ENCODE measurements at regions not wholly inside any gene's neighbourhood (a gene's known extent, or its start where the extent isn't known, plus 50 kb on each side); places are given as distances from the start of the nearest gene placed in this dataset.

GRCh38 chr1:55280731-55281130, 65.6 kb upstream of the USP24 start:
- no peak overlapping the region for H3K27ac Mint-ChIP-seq
- H3K36me3 Mint-ChIP-seq (ENCODE audit: low read depth): no peaks in the 10 kb centered on the region
- H3K4me3 Mint-ChIP-seq: no peak overlapping the region
- H3K9me3 Mint-ChIP-seq: no peaks in the 10 kb centered on the region
- H3K27me3 Mint-ChIP-seq (ENCODE audit: low read depth): peaks cover 8% of the 10 kb centered on the region
- H3K4me1 Mint-ChIP-seq (ENCODE audit: low read depth): peaks cover 6% of the 10 kb centered on the region

- peaks cover 8% of the 10 kb centered on the region for H3K27me3 Mint-ChIP-seq (ENCODE audit: low read depth)
- no peaks in the 10 kb centered on the region for H3K36me3 Mint-ChIP-seq (ENCODE audit: low read depth)
- H3K4me1 Mint-ChIP-seq (ENCODE audit: low read depth): peaks cover 6% of the 10 kb centered on the region
- H3K9me3 Mint-ChIP-seq: no peaks in the 10 kb centered on the region
- no peak overlapping the region for H3K27ac Mint-ChIP-seq
- H3K4me3 Mint-ChIP-seq: no peak overlapping the region
These were observed 64.5 kb upstream of the USP24 start for GRCh38 chr1:55279627-55280026.

GRCh38 chr1:55278378-55278777, 63.2 kb upstream of the USP24 start:
- H3K9me3 Mint-ChIP-seq: no peaks in the 10 kb centered on the region
- H3K4me1 Mint-ChIP-seq (ENCODE audit: low read depth): peaks cover 6% of the 10 kb centered on the region
- H3K4me3 Mint-ChIP-seq: no peak overlapping the region
- no peak overlapping the region for H3K27ac Mint-ChIP-seq
- no peaks in the 10 kb centered on the region for H3K36me3 Mint-ChIP-seq (ENCODE audit: low read depth)
- H3K27me3 Mint-ChIP-seq (ENCODE audit: low read depth): peaks cover 8% of the 10 kb centered on the region

- no peak overlapping the region for H3K4me3 Mint-ChIP-seq
- no peaks in the 10 kb centered on the region for H3K36me3 Mint-ChIP-seq (ENCODE audit: low read depth)
- H3K9me3 Mint-ChIP-seq: no peaks in the 10 kb centered on the region
- peaks cover 8% of the 10 kb centered on the region for H3K27me3 Mint-ChIP-seq (ENCODE audit: low read depth)
- H3K27ac Mint-ChIP-seq: peak overlapping the region; percentile 13
- peaks cover 6% of the 10 kb centered on the region for H3K4me1 Mint-ChIP-seq (ENCODE audit: low read depth)
These were observed 62.4 kb upstream of the USP24 start for GRCh38 chr1:55277377-55278130.

GRCh38 chr1:55276671-55277376, 61.7 kb upstream of the USP24 start:
- H3K27me3 Mint-ChIP-seq (ENCODE audit: low read depth): peaks cover 4% of the 10 kb centered on the region
- no peak overlapping the region for H3K4me3 Mint-ChIP-seq
- H3K9me3 Mint-ChIP-seq: no peaks in the 10 kb centered on the region
- peaks cover 6% of the 10 kb centered on the region for H3K4me1 Mint-ChIP-seq (ENCODE audit: low read depth)
- H3K27ac Mint-ChIP-seq: no peak overlapping the region
- no peaks in the 10 kb centered on the region for H3K36me3 Mint-ChIP-seq (ENCODE audit: low read depth)

- peaks cover 6% of the 10 kb centered on the region for H3K4me1 Mint-ChIP-seq (ENCODE audit: low read depth)
- H3K27ac Mint-ChIP-seq: no peak overlapping the region
- no peaks in the 10 kb centered on the region for H3K36me3 Mint-ChIP-seq (ENCODE audit: low read depth)
- H3K27me3 Mint-ChIP-seq (ENCODE audit: low read depth): no peaks in the 10 kb centered on the region
- H3K4me3 Mint-ChIP-seq: no peak overlapping the region
- H3K9me3 Mint-ChIP-seq: no peaks in the 10 kb centered on the region
These were observed 60.8 kb upstream of the USP24 start for GRCh38 chr1:55275941-55276341.

- H3K27me3 Mint-ChIP-seq (ENCODE audit: low read depth): no peaks in the 10 kb centered on the region
- no peaks in the 10 kb centered on the region for H3K36me3 Mint-ChIP-seq (ENCODE audit: low read depth)
- no peak overlapping the region for H3K27ac Mint-ChIP-seq
- no peaks in the 10 kb centered on the region for H3K9me3 Mint-ChIP-seq
- H3K4me3 Mint-ChIP-seq: no peak overlapping the region
- peaks cover 6% of the 10 kb centered on the region for H3K4me1 Mint-ChIP-seq (ENCODE audit: low read depth)
These were observed 60.1 kb upstream of the USP24 start for GRCh38 chr1:55275151-55275748.

- no peak overlapping the region for H3K4me3 Mint-ChIP-seq
- H3K4me1 Mint-ChIP-seq (ENCODE audit: low read depth): peaks cover 6% of the 10 kb centered on the region
- no peaks in the 10 kb centered on the region for H3K9me3 Mint-ChIP-seq
- H3K27ac Mint-ChIP-seq: no peak overlapping the region
- peaks cover 14% of the 10 kb centered on the region for H3K27me3 Mint-ChIP-seq (ENCODE audit: low read depth)
- H3K36me3 Mint-ChIP-seq (ENCODE audit: low read depth): no peaks in the 10 kb centered on the region
These were observed 57.8 kb upstream of the USP24 start for GRCh38 chr1:55272994-55273393.

Data from T-helper 1 cell treated with Interleukin-12 subunit alpha and Interleukin-12 subunit beta and Interleukin-4 antibody, amounts not matched to agents 30 μg/mL and 1 μg/mL, for 36 hours (primary cell).